HFF-Myc (cell line): ENCODE measurements at regions not wholly inside any gene's neighbourhood (a gene's known extent, or its start where the extent isn't known, plus 50 kb on each side); places are given as distances from the start of the nearest gene placed in this dataset.

ENCODE experiments used
- DNase-seq: peaks from one replicate; pipeline ENCODE4 v3.0.0-alpha.2; 2011; ENCODE audit warnings: low read depth; ENCODE audit errors: extremely low read depth
- H3K4me3 ChIP-seq: replicated peaks from 2 replicates; pipeline ENCODE4 v1.5.1; 2011; ENCODE audit warnings: low read depth, mild to moderate bottlenecking, control low read depth, low read length
- CTCF ChIP-seq: IDR thresholded peaks from 2 replicates; pipeline ENCODE4 v1.5.1; 2012; ENCODE audit warnings: mild to moderate bottlenecking, low read depth, low read length, control low read depth; ENCODE audit errors: missing control alignments

GRCh38 chr6:22227824-22228610, 68.8 kb downstream of the PRL start:
- no peak for TF ChIP-seq CTCF
- H3K4me3 ChIP-seq = no peak overlapping the region
- DNase-seq = no peak

- DNase-seq = no peak
- no peak for TF ChIP-seq CTCF
- no peak overlapping the region for H3K4me3 ChIP-seq
Measured at GRCh38 chr6:22231050-22231449, 65.8 kb downstream of the PRL start.

GRCh38 chr6:22231616-22232015, 65.2 kb downstream of the PRL start:
- DNase-seq = no peak
- no peak for TF ChIP-seq CTCF
- no peak overlapping the region for H3K4me3 ChIP-seq

- TF ChIP-seq CTCF = no peak
- peak; percentile 30 for DNase-seq
- H3K4me3 ChIP-seq = no peak overlapping the region
Measured at GRCh38 chr6:22236626-22237414, 60.0 kb downstream of the PRL start.
